Activated naive CD4-positive, alpha-beta T cell treated with anti-CD3 and anti-CD28 coated beads, Interleukin-2, amount 10 ng/mL, durations not matched to agents 7 days and 5 days (primary cell): ENCODE measurements at regions not wholly inside any gene's neighbourhood (a gene's known extent, or its start where the extent isn't known, plus 50 kb on each side); places are given as distances from the start of the nearest gene placed in this dataset.

Experiments used
- CTCF ChIA-PET: fragments of 350-600 bp; sonication (Branson Sonifier 250); formaldehyde crosslinking; loops from one replicate; lab custom pipeline; 2021; ENCODE audit warnings: antibody characterized with exemption; lab: Charles Lee
- DNase-seq: peaks from one replicate; pipeline ENCODE4 v3.0.0-alpha.2; 2020
- H3K27ac Mint-ChIP-seq: one replicate; pipeline ENCODE4 v1.8.0; 2021; ENCODE audit warnings: mild to moderate bottlenecking, moderate library complexity, mixed read lengths
- H3K27me3 Mint-ChIP-seq: one replicate; pipeline ENCODE4 v1.8.0; 2021; ENCODE audit warnings: mild to moderate bottlenecking, mixed read lengths
- H3K36me3 Mint-ChIP-seq: one replicate; pipeline ENCODE4 v1.8.0; 2021; ENCODE audit warnings: mixed read lengths
- H3K4me1 Mint-ChIP-seq: one replicate; pipeline ENCODE4 v1.8.0; 2021; ENCODE audit warnings: mixed read lengths
- H3K4me3 Mint-ChIP-seq: one replicate; pipeline ENCODE4 v1.8.0; 2021; ENCODE audit warnings: mild to moderate bottlenecking, moderate library complexity, mixed read lengths
- H3K9me3 Mint-ChIP-seq: one replicate; pipeline ENCODE4 v1.8.0; 2021; ENCODE audit warnings: mixed read lengths

GRCh38 chr6:117034547-117034946 is 157.5 kb downstream of the RFX6 start:
- no peak overlapping the region for H3K27ac Mint-ChIP-seq
- no peaks in the 10 kb centered on the region for H3K36me3 Mint-ChIP-seq
- CTCF ChIA-PET, result no interaction called here

GRCh38 chr6:117034971-117035370 is 157.9 kb downstream of the RFX6 start:
- CTCF ChIA-PET, result no interaction called here
- DNase-seq, result no peak
- no peak overlapping the region for H3K4me3 Mint-ChIP-seq
- H3K27me3 Mint-ChIP-seq, result no peaks in the 10 kb centered on the region
- no peaks in the 10 kb centered on the region for H3K9me3 Mint-ChIP-seq
- H3K27ac Mint-ChIP-seq, result no peak overlapping the region
- H3K36me3 Mint-ChIP-seq, result no peaks in the 10 kb centered on the region
- no peaks in the 10 kb centered on the region for H3K4me1 Mint-ChIP-seq

More at GRCh38 chr6:117034547-117034946, 157.5 kb downstream of the RFX6 start:
- Mint-ChIP-seq H3K4me1 (no peaks in the 10 kb centered on the region), H3K27me3 (no peaks in the 10 kb centered on the region), H3K9me3 (no peaks in the 10 kb centered on the region), H3K4me3 (no peak overlapping the region)
- no peak for DNase-seq

DNA sequence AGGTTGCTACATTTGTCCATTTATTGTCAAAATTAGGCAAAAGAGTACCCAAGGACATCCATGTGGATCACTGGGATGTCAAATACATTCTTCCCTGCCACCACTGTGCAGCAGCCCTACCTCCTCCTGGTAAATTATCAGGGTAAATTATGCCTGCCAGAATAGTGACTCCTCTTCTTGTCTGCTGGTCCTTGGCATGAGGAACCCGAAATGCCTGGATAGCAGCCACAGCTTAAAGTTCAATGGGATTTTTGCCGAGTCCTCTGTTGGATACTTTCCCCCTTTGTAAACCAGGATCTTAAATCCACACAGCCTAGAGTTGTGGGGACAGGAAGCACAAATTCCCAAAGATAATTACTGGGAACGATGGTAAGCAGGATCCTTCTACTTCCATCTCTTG is 173.3 kb downstream of the RFX6 start:
- H3K9me3 Mint-ChIP-seq, result peaks cover 4% of the 10 kb centered on the region

GRCh38 chr6:117072134-117072533 is 193.2 kb upstream of the VGLL2 start:
- no peak overlapping the region for H3K27ac Mint-ChIP-seq
- no peaks in the 10 kb centered on the region for H3K36me3 Mint-ChIP-seq
- no peaks in the 10 kb centered on the region for H3K27me3 Mint-ChIP-seq
- peaks cover 3% of the 10 kb centered on the region for H3K9me3 Mint-ChIP-seq
- DNase-seq, result no peak
- CTCF ChIA-PET, result no interaction called here
- H3K4me3 Mint-ChIP-seq, result no peak overlapping the region
- H3K4me1 Mint-ChIP-seq, result no peaks in the 10 kb centered on the region

More for the DNA sequence above, 173.3 kb downstream of the RFX6 start:
- no peak overlapping the region for H3K27ac Mint-ChIP-seq
- no peaks in the 10 kb centered on the region for H3K4me1 Mint-ChIP-seq
- DNase-seq, result no peak
- H3K36me3 Mint-ChIP-seq, result no peaks in the 10 kb centered on the region
- CTCF ChIA-PET, result no interaction called here
- no peak overlapping the region for H3K4me3 Mint-ChIP-seq
- no peaks in the 10 kb centered on the region for H3K27me3 Mint-ChIP-seq

DNA sequence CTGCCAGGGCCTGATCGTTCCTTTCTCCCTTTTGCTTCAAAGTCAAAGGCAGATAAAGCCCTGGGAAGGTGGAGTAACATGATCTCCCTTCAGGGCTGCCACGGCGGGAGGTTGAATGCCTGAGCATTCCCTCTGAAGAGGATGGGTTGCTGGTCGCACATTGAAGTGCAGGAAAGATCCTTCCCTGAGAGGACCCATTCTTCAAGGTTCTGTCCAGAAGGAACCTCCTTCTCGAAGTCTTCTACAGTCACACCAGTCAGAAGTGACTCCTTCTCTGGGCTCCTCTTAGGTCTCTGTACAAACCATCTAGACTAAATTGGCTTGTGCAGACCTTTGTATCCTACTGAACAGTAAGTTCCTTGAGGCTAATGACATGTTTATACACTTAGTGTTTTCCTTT is 192.6 kb upstream of the VGLL2 start:
- no peaks in the 10 kb centered on the region for H3K36me3 Mint-ChIP-seq
- no peaks in the 10 kb centered on the region for H3K4me1 Mint-ChIP-seq
- H3K27ac Mint-ChIP-seq, result no peak overlapping the region
- CTCF ChIA-PET, result no interaction called here
- H3K9me3 Mint-ChIP-seq, result peaks cover 3% of the 10 kb centered on the region
- H3K4me3 Mint-ChIP-seq, result no peak overlapping the region
- DNase-seq, result no peak
- H3K27me3 Mint-ChIP-seq, result no peaks in the 10 kb centered on the region

DNA sequence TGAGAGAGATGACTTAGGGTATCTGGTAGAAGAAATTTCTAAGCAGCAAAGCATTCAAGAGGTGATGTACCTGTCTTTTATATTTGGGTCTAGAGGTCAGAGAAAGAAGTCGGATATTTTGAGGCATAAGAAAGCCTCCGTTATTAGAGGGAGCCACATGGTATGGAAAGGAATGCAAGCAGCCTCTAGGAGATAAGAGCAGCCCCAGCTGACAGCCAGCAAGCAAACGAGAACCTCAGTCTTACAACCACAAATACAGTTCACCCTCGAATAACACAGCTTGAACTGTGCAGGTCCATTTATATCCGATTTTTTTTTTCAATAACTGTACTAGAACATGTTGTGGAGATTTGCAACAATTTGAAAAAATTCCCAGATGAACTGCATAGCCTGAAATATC is 190.7 kb upstream of the VGLL2 start:
- CTCF ChIA-PET, result no interaction called here
- no peak for DNase-seq
- peaks cover 3% of the 10 kb centered on the region for H3K9me3 Mint-ChIP-seq
- no peaks in the 10 kb centered on the region for H3K27me3 Mint-ChIP-seq
- no peak overlapping the region for H3K4me3 Mint-ChIP-seq
- no peaks in the 10 kb centered on the region for H3K36me3 Mint-ChIP-seq
- no peaks in the 10 kb centered on the region for H3K4me1 Mint-ChIP-seq
- no peak overlapping the region for H3K27ac Mint-ChIP-seq

DNA sequence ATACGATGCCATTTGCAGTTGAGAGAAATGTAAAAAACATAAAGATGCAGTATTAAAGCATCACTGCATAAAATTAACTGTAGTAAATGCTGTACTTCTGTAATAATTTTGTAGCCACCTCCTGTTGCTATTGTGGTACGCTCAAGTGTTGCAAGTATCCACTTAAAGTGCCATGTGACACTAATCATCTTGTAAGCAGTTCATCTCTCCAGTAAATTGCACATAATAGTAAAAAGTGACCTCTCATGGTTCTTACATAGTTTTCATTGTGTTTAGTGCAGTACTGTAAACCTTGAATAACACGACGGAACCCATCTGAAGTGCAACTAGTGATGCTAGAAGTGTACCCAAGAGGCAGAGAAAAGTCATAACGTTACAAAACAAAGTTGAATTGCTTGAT is 190.1 kb upstream of the VGLL2 start:
- no peak overlapping the region for H3K27ac Mint-ChIP-seq
- no peaks in the 10 kb centered on the region for H3K36me3 Mint-ChIP-seq
- CTCF ChIA-PET, result no interaction called here
- H3K4me1 Mint-ChIP-seq, result no peaks in the 10 kb centered on the region
- no peaks in the 10 kb centered on the region for H3K27me3 Mint-ChIP-seq
- H3K9me3 Mint-ChIP-seq, result peaks cover 3% of the 10 kb centered on the region
- no peak for DNase-seq
- no peak overlapping the region for H3K4me3 Mint-ChIP-seq

DNA sequence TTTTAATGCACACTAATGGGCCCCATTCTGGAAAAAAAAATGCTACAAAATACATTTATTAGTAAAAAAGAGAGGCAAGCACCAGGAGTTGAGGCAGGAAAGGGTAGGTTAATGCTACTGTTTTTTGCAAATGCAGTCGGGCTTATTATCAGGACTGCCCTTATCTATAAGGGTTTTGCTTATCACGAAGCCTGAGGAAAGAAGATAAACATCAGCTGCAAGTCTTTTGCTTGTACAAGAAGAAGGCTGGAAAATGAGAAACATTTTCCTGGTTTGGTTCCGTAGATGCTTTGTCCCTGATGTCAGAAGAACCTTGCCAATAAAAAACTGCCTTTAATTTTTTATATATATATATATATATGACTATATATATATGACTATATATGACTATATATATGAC is 189.3 kb upstream of the VGLL2 start:
- no peaks in the 10 kb centered on the region for H3K27me3 Mint-ChIP-seq
- CTCF ChIA-PET, result no interaction called here
- H3K27ac Mint-ChIP-seq, result no peak overlapping the region
- DNase-seq, result no peak
- H3K4me1 Mint-ChIP-seq, result no peaks in the 10 kb centered on the region
- no peak overlapping the region for H3K4me3 Mint-ChIP-seq
- no peaks in the 10 kb centered on the region for H3K36me3 Mint-ChIP-seq
- H3K9me3 Mint-ChIP-seq, result peaks cover 3% of the 10 kb centered on the region

DNA sequence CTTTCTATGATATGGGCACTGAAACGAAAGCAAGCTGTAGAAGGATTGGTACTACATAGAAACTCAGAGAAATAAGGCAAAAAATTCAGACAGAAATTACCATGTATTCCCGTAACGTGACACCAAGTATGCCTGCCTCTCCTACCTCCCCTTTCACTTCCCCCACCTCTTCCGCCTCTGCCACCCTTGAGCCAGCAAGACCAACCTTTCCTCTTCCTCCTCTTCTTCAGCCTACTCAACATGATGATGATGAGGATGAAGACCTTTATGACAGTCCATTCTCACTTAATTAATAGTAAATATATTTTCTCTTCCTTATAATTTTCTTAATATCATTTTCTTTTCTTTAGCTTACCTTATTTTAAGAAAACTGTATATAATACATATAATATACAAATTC is 188.1 kb upstream of the VGLL2 start:
- H3K4me3 Mint-ChIP-seq, result no peak overlapping the region
- H3K36me3 Mint-ChIP-seq, result no peaks in the 10 kb centered on the region
- CTCF ChIA-PET, result no interaction called here
- no peaks in the 10 kb centered on the region for H3K4me1 Mint-ChIP-seq
- DNase-seq, result no peak
- H3K27me3 Mint-ChIP-seq, result no peaks in the 10 kb centered on the region
- no peak overlapping the region for H3K27ac Mint-ChIP-seq
- H3K9me3 Mint-ChIP-seq, result peaks cover 3% of the 10 kb centered on the region

- no peak for DNase-seq
- H3K27me3 Mint-ChIP-seq, result no peaks in the 10 kb centered on the region
- H3K36me3 Mint-ChIP-seq, result no peaks in the 10 kb centered on the region
- no peaks in the 10 kb centered on the region for H3K4me1 Mint-ChIP-seq
- no peak overlapping the region for H3K4me3 Mint-ChIP-seq
- no peaks in the 10 kb centered on the region for H3K9me3 Mint-ChIP-seq
- CTCF ChIA-PET, result no interaction called here
- H3K27ac Mint-ChIP-seq, result no peak overlapping the region
Observed at GRCh38 chr6:117078624-117079023, 186.7 kb upstream of the VGLL2 start.

- CTCF ChIA-PET, result no interaction called here
- no peaks in the 10 kb centered on the region for H3K27me3 Mint-ChIP-seq
- H3K9me3 Mint-ChIP-seq, result no peaks in the 10 kb centered on the region
- no peak overlapping the region for H3K4me3 Mint-ChIP-seq
- H3K4me1 Mint-ChIP-seq, result no peaks in the 10 kb centered on the region
- H3K27ac Mint-ChIP-seq, result no peak overlapping the region
- DNase-seq, result no peak
- H3K36me3 Mint-ChIP-seq, result no peaks in the 10 kb centered on the region
Observed at GRCh38 chr6:117079951-117080350, 185.4 kb upstream of the VGLL2 start.

GRCh38 chr6:117089604-117090003 is 175.8 kb upstream of the VGLL2 start:
- Mint-ChIP-seq H3K27me3 (no peaks in the 10 kb centered on the region), H3K27ac (no peak overlapping the region), H3K4me3 (no peak overlapping the region), H3K9me3 (peaks cover 6% of the 10 kb centered on the region), H3K36me3 (no peaks in the 10 kb centered on the region), H3K4me1 (no peaks in the 10 kb centered on the region)
- CTCF ChIA-PET, result no interaction called here
- no peak for DNase-seq

DNA sequence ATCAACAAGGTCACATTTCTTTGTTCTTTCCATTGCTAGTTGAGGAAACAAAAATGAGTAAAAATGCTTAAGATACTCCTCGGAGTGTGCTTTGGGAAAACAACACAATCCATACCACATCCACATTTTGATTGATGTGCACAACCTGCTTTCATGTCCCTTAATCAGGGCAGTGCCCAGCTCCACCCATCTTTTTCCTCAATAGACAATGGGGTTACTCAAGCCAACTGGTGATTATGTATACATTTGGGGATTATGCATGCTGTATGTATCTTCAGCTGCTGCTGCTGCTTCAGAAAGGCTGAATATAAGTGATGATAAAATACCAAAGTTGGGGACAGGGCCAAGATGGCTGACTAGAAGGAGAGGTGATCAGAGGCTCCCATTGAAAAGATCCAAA is 155.2 kb upstream of the VGLL2 start:
- peaks cover 14% of the 10 kb centered on the region for H3K9me3 Mint-ChIP-seq
- CTCF ChIA-PET, result no interaction called here
- no peak overlapping the region for H3K4me3 Mint-ChIP-seq
- no peak for DNase-seq
- H3K4me1 Mint-ChIP-seq, result no peaks in the 10 kb centered on the region
- no peak overlapping the region for H3K27ac Mint-ChIP-seq
- no peaks in the 10 kb centered on the region for H3K27me3 Mint-ChIP-seq
- H3K36me3 Mint-ChIP-seq, result no peaks in the 10 kb centered on the region

DNA sequence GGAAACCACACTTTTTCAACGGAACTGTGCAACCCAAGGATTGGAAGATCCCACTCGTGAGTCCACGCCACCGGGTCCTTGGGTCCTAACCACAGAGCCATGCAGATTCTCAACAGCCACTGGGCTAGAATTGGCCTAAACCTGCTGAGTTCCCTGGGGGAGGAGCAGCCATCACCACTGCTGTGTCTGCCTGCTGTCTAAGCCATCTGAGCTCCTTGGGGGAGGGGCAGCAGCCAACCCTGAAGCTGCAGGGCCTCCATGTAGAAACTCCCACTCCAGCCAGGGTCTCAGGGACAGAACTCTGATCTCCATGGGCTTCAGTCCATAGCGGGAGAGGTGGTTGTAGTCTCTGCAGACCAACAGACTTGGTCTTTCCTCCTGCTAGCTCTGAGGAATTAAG is 154.6 kb upstream of the VGLL2 start:
- CTCF ChIA-PET, result no interaction called here
- Mint-ChIP-seq H3K9me3 (peaks cover 14% of the 10 kb centered on the region), H3K4me1 (no peaks in the 10 kb centered on the region), H3K27ac (no peak overlapping the region), H3K27me3 (no peaks in the 10 kb centered on the region), H3K36me3 (no peaks in the 10 kb centered on the region), H3K4me3 (no peak overlapping the region)
- no peak for DNase-seq

GRCh38 chr6:117117652-117118051 is 147.7 kb upstream of the VGLL2 start:
- H3K4me1 Mint-ChIP-seq, result no peaks in the 10 kb centered on the region
- no peaks in the 10 kb centered on the region for H3K27me3 Mint-ChIP-seq
- H3K4me3 Mint-ChIP-seq, result no peak overlapping the region
- CTCF ChIA-PET, result no interaction called here
- no peak for DNase-seq
- no peak overlapping the region for H3K27ac Mint-ChIP-seq
- H3K9me3 Mint-ChIP-seq, result peaks cover 8% of the 10 kb centered on the region
- no peaks in the 10 kb centered on the region for H3K36me3 Mint-ChIP-seq

GRCh38 chr6:117118490-117118889 is 146.9 kb upstream of the VGLL2 start:
- Mint-ChIP-seq H3K36me3 (no peaks in the 10 kb centered on the region), H3K4me3 (no peak overlapping the region), H3K4me1 (no peaks in the 10 kb centered on the region), H3K9me3 (peaks cover 5% of the 10 kb centered on the region), H3K27me3 (no peaks in the 10 kb centered on the region), H3K27ac (no peak overlapping the region)
- CTCF ChIA-PET, result no interaction called here
- DNase-seq, result no peak
